AG04450 (cell line): ENCODE measurements at regions not wholly inside any gene's neighbourhood (a gene's known extent, or its start where the extent isn't known, plus 50 kb on each side); places are given as distances from the start of the nearest gene placed in this dataset.

Experiments
- CTCF ChIA-PET: fragments of 300-600, 350-600 bp; formaldehyde crosslinking; extraction: SDS; loops from one replicate; lab custom pipeline; 2022; ENCODE audit warnings: antibody characterized with exemption, inconsistent platforms; lab: Charles Lee
- POLR2A ChIA-PET: fragments of 350-600 bp; formaldehyde crosslinking; extraction: SDS; loops from one replicate; lab custom pipeline; 2021; ENCODE audit warnings: antibody characterized with exemption, inconsistent platforms; lab: Yijun Ruan, JAX
- DNase-seq: peaks from one replicate; pipeline ENCODE4 v3.0.0-alpha.2; 2011; ENCODE audit warnings: low read depth, low spot score
- H3K27ac ChIP-seq: one replicate; pipeline ENCODE4 v1.5.1; 2012; ENCODE audit warnings: low read depth, low read length, control low read depth
- H3K27me3 ChIP-seq: one replicate; pipeline ENCODE4 v1.6.0; 2012; ENCODE audit warnings: low read length; ENCODE audit not compliant: control insufficient read depth, insufficient read depth
- H3K4me3 ChIP-seq: 2 replicates; pipeline ENCODE4 v1.5.1; 2011; ENCODE audit warnings: mild to moderate bottlenecking, low read depth, low read length, control low read depth
- H3K9me3 ChIP-seq: 2 replicates; pipeline ENCODE4 v1.5.1; 2012; ENCODE audit warnings: low read length; ENCODE audit not compliant: control insufficient read depth, insufficient read depth
- CTCF ChIP-seq: IDR thresholded peaks from 2 replicates; pipeline ENCODE4 v1.5.1; 2011; ENCODE audit warnings: low read depth, low read length, control low read depth, inconsistent platforms

GRCh38 chr7:52940481-52940880 lies 95.0 kb upstream of the POM121L12 start:
- no peak overlapping the region for H3K4me3 ChIP-seq
- POLR2A ChIA-PET = no interaction called here
- DNase-seq = no peak

GRCh38 chr7:52938455-52939133 lies 96.8 kb upstream of the POM121L12 start:
- CTCF ChIA-PET = no interaction called here
- POLR2A ChIA-PET = no interaction called here

More at GRCh38 chr7:52940481-52940880, 95.0 kb upstream of the POM121L12 start:
- H3K27me3 ChIP-seq = no peaks in the 10 kb centered on the region
- H3K27ac ChIP-seq = no peak overlapping the region
- TF ChIP-seq CTCF = no peak
- H3K9me3 ChIP-seq = peaks cover 18% of the 10 kb centered on the region
- CTCF ChIA-PET = no interaction called here

GRCh38 chr7:52936750-52937149 lies 98.7 kb upstream of the POM121L12 start:
- Histone ChIP-seq H3K9me3 (peaks cover 31% of the 10 kb centered on the region), H3K27me3 (no peaks in the 10 kb centered on the region), H3K27ac (no peak overlapping the region), H3K4me3 (no peak overlapping the region)
- ChIA-PET CTCF (no interaction called here), POLR2A (no interaction called here)
- TF ChIP-seq CTCF = no peak
- DNase-seq = no peak

More at GRCh38 chr7:52938455-52939133, 96.8 kb upstream of the POM121L12 start:
- H3K27me3 ChIP-seq = no peaks in the 10 kb centered on the region
- H3K4me3 ChIP-seq = no peak overlapping the region
- DNase-seq = no peak
- TF ChIP-seq CTCF = no peak
- H3K27ac ChIP-seq = no peak overlapping the region
- peaks cover 30% of the 10 kb centered on the region for H3K9me3 ChIP-seq

GRCh38 chr7:52928591-52928990 lies 106.8 kb upstream of the POM121L12 start:
- H3K27ac ChIP-seq = no peak overlapping the region
- ChIA-PET CTCF (no interaction called here), POLR2A (no interaction called here)
- DNase-seq = no peak
- H3K4me3 ChIP-seq = no peak overlapping the region
- no peaks in the 10 kb centered on the region for H3K27me3 ChIP-seq
- peaks cover 9% of the 10 kb centered on the region for H3K9me3 ChIP-seq
- TF ChIP-seq CTCF = no peak

GRCh38 chr7:52925332-52925731 lies 110.1 kb upstream of the POM121L12 start:
- H3K9me3 ChIP-seq = peaks cover 7% of the 10 kb centered on the region
- no peak overlapping the region for H3K4me3 ChIP-seq
- H3K27me3 ChIP-seq = no peaks in the 10 kb centered on the region
- no peak for TF ChIP-seq CTCF
- POLR2A ChIA-PET = no interaction called here
- no peak overlapping the region for H3K27ac ChIP-seq
- no peak for DNase-seq
- CTCF ChIA-PET = no interaction called here
